Jurkat, Clone E6-1 (cell line): ENCODE measurements at regions not wholly inside any gene's neighbourhood (a gene's known extent, or its start where the extent isn't known, plus 50 kb on each side); places are given as distances from the start of the nearest gene placed in this dataset.

Experiments
- DNase-seq: peaks from one replicate; pipeline ENCODE4 v3.0.0-alpha.2; 2011; ENCODE audit warnings: low read depth, low spot score
- H3K4me3 ChIP-seq: 2 replicates; pipeline ENCODE4 v1.5.1; 2011; ENCODE audit warnings: mild to moderate bottlenecking, low read length, control low read depth, moderate library complexity

GRCh38 chr9:108297073-108297472, 558.7 kb downstream of the ACTL7B start:
- no peak overlapping the region for H3K4me3 ChIP-seq
- no peak for DNase-seq

- no peak for DNase-seq
- H3K4me3 ChIP-seq = no peak overlapping the region
These were observed 559.7 kb downstream of the ACTL7B start for GRCh38 chr9:108296056-108296455.

- H3K4me3 ChIP-seq = no peak overlapping the region
- no peak for DNase-seq
These were observed 564.2 kb downstream of the ACTL7B start for GRCh38 chr9:108291586-108291932.

DNA sequence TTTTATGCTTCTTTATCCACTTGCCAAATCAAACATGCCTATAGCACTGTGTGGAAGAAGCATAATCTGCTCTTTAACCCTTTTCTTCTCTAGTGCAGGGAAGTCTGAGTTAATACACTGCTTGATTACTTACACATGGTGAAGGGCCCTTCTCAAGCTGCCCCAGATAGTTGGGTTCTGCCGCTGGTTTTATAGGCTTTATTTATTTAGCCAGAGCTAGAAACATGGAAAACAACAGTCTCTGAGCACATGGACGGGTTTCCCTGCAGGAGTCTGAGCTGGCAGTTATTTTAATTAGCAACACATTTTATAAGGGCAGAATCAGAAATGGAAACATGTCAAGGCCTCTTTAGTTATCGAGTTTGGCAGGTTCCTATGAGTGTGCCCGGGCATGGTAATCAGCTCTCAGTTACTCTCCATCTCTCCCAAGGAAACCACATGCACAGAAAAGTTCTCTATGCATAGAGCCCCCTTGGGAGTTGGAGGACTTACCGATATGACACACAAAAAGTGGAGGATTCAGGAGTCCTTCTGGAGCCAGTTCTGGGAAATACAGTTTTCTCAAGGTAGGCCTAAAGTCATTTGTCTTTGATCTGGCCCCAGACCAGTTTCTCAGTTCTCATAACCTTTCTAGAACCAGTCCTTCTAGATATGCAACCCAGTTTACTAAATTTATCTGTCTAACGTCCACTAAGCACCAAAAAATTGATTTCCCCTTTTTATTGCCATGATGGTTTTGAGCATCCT, 564.8 kb downstream of the ACTL7B start:
- H3K4me3 ChIP-seq = no peak overlapping the region
- no peak for DNase-seq

DNA sequence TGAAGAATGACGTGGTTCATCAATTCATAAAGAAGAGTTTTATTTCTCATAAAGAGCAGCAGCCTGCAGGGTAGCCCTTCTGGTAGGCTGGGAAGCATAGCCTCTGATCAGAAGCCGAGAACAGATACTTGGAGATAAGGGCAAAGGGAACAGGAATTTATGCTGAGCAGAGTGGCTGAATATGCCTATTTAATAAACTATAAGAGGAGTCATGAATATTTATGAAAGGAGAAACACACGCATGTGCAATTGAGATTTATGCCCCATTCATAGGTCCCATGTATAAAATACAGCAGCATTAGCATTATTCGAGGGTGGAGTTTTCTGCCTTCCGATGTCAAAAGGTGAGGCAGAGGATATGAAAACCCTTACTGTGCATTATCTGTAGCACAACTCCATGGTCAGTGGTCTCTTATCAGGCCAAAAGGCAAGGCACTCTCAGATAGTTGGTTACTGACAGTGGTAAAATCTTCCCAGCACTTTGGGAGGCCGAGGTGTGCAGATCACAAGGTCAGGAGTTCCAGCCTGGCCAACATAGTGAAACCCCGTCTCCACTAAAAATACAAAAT, 569.1 kb downstream of the ACTL7B start:
- no peak overlapping the region for H3K4me3 ChIP-seq
- DNase-seq = no peak

DNA sequence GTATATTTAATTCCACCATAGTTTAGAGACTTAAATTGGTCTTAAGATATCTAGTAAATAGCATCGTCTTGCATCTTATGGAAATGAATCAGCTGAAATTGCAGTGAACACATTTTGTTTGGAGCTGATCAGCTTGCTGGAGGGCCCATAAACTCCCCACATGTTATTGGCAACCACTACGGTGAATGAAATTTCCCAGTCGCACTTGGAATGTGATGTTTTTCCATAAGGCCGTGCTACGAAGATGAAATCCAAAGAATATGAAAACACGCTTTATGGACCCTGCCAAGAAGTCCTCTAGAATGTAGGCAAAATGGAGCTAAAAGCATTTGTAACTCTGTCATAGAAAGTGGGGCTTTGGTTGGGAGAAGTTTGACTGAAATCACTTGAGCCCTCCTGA, 572.1 kb downstream of the ACTL7B start:
- H3K4me3 ChIP-seq = no peak overlapping the region
- no peak for DNase-seq

DNA sequence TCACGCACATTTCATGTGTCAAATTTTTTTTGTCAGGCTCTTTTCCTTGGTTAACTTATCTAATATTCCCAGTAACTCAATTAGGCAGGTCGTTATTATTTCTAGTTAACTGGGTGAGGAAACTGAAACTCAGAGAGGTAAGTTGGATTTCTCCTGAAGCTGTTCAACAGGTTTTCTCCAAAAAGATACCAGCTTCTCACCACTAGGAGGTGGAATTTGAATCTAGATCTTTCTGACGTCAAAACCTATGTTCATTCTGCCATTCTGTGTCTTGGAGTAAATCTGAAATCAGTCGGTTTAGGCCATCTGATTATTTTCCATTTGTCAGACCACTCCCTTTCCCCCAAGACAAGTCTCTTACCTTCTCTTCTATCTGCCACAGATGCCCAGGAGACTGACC, 572.9 kb downstream of the ACTL7B start:
- no peak for DNase-seq
- no peak overlapping the region for H3K4me3 ChIP-seq

- H3K4me3 ChIP-seq = no peak overlapping the region
- DNase-seq = no peak
These were observed 574.1 kb downstream of the ACTL7B start for GRCh38 chr9:108281696-108282095.

DNA sequence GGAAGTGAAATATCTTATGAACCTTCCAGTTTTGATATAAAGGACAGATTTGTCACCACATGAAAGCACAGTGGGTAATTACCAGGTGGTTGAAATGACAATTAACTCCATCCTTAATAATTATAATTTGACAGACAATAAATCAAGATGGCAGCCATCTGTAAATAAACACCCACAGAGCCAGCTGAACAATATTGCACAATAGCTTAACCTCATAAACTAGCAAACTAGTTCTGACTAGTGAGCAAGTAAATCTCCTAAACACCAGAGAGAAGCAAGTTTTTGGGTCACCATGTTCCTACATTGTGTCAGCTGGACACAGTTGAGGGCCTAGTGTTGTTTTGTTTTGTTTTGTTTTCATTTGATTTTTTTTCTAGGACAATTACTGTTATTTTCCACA, 577.4 kb downstream of the ACTL7B start:
- H3K4me3 ChIP-seq = no peak overlapping the region
- no peak for DNase-seq

GRCh38 chr9:108277216-108277615, 578.6 kb downstream of the ACTL7B start:
- no peak for DNase-seq
- H3K4me3 ChIP-seq = no peak overlapping the region

DNA sequence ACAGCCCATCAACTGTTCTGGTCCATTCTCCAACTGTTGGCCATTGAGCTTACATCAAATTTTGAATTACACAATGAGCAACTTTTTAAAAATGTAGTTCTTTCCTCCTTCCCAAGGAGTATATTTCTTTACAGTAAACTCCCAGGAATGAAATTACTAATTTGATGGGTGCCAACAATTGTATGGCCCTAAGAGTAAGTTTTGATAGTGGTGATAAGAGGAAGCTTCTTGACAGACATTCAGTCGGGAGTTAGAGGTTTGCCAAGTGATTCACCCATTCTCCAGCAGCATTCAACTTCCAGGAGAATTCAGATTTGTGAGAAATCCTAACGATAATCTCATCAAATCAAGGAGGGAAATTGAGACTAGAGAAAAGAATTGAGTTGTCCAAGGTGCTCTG, 579.9 kb downstream of the ACTL7B start:
- DNase-seq = no peak

GRCh38 chr9:108274971-108275370, 580.8 kb downstream of the ACTL7B start:
- no peak for DNase-seq

More for the DNA sequence above, 579.9 kb downstream of the ACTL7B start:
- no peak overlapping the region for H3K4me3 ChIP-seq

DNA sequence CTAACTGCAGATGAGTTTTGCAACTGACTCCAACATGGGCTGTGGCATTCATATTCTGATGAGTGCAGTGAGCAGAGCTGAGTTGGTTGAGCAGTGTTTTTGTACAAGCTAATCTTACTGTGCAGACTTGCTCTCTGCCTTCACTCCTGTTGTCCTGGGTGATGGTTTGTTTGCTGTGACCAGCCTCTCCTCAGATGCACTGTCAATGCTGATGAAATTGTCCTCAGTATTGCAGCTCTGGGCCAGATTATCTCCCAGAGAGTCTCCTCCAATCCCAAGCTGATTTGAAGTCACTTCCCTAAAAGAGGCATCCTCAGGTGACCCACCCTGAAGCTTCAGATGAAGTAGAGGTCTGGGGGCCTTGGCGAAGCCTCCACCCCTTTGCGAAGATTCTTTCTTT, 581.8 kb downstream of the ACTL7B start:
- DNase-seq = no peak

More at GRCh38 chr9:108274971-108275370, 580.8 kb downstream of the ACTL7B start:
- no peak overlapping the region for H3K4me3 ChIP-seq

GRCh38 chr9:108272349-108272899, 583.4 kb downstream of the ACTL7B start:
- no peak for DNase-seq
- no peak overlapping the region for H3K4me3 ChIP-seq

More for the DNA sequence above, 581.8 kb downstream of the ACTL7B start:
- H3K4me3 ChIP-seq = no peak overlapping the region

- H3K4me3 ChIP-seq = no peak overlapping the region
- no peak for DNase-seq
These were observed 584.0 kb downstream of the ACTL7B start for GRCh38 chr9:108271646-108272348.

- H3K4me3 ChIP-seq = no peak overlapping the region
These were observed 584.5 kb downstream of the ACTL7B start for GRCh38 chr9:108271236-108271635.

GRCh38 chr9:108270561-108270960, 585.2 kb downstream of the ACTL7B start:
- DNase-seq = no peak
- H3K4me3 ChIP-seq = no peak overlapping the region

More at GRCh38 chr9:108271236-108271635, 584.5 kb downstream of the ACTL7B start:
- DNase-seq = no peak

DNA sequence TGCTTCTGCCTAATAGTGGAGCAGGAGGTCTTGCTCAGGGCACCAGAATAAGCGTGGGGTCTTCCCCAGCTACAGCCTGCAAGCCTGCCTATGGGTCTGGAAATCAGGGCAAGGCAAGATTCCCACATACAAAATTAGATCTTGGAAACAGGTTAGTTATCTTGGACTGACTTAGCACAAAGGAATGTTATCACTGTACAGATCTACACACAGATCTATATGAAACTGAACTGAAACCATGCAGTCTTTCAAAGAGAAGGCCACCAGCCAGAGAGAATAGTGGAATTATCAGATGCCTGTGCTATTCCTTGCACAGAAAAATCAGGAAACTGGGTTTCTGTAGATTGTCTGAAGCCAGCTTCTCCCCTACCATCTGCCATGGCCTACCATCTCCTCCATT, 585.7 kb downstream of the ACTL7B start:
- no peak overlapping the region for H3K4me3 ChIP-seq
- DNase-seq = no peak

DNA sequence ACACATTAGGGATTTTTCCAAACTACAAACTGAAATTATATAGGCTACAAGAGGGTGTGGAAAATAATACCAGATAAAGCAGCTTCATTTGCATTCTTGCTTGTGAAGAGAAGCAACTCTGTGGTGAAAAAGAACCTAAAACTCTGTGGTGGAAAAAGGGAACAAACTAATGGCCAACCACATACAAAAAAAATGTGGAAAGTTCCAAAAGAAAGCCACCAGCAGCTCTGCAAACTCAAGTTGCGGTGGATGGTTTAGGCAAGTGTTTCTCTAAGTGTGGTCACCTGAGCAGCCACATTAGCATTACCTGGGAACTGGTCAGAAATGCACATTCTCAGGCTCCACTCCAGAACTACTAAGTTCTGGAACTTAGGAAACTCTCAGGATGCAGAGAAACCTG, 586.4 kb downstream of the ACTL7B start:
- DNase-seq = no peak
- H3K4me3 ChIP-seq = no peak overlapping the region

DNA sequence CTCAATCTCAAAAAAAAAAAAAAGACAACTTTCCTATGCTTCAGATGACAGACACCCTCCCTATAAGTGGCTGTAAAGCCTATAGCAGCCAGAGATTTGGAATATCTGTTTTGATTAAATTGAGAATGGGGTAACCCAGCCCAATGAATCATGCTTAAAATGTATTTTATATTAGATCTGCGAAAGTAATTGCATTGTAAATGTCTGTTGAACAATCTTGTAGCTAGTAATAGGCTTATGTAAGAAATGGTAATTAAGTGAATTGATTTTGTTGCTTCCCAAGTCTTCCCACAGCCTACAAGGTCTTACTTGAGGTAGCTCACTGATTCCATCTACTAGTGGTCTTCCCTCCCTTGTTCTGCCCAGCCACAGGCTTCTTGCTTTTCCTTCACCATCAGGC, 590.7 kb downstream of the ACTL7B start:
- no peak for DNase-seq
- H3K4me3 ChIP-seq = no peak overlapping the region
